ENCODE measurements at regions not wholly inside any gene's neighbourhood (a gene's known extent, or its start where the extent isn't known, plus 50 kb on each side); places are given as distances from the start of the nearest gene placed in this dataset.

DNA sequence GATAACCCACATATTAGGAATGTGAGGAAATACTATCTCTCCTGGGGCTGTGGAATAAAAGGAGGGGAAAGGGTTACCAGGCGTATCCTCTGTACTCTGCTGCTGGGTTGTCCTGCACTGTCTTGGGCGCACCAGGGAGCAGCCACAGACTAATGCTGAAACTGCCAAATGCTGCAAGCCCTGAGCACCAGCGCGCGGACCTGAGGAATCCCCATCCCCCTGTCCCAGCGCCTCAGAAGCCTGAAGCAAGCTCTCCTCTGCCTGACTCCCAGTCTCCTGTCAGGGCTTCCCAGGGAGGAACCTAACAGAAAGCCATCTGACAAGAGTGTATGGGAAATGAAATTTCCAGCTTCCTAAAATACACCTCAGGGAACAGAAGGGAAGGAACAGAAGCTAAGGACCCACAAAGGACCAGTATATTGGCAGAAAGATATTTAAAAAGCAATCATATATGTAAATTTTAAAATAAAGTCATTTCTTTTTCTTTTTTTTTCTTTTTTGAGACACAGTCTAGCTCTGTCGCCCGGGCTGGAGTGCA lies 158.3 kb upstream of the C2CD4B start (continued):
- TF ChIP-seq PRDM15 (CRISPR knock-in tag; IDR thresholded peaks at IDR 0.05) (no peak), IRF2 (CRISPR knock-in tag; IDR thresholded peaks at IDR 0.05; ENCODE audit: borderline replicate concordance, low read depth) (no peak), NR1H2 (CRISPR knock-in tag; IDR thresholded peaks at IDR 0.05) (no peak), ZNF121 (CRISPR knock-in tag; IDR thresholded peaks at IDR 0.05) (no peak), ZNF423 (CRISPR knock-in tag; IDR thresholded peaks at IDR 0.05) (no peak), ZNF396 (CRISPR knock-in tag; IDR thresholded peaks at IDR 0.05; ENCODE audit: borderline replicate concordance) (no peak), ZNF281 (CRISPR knock-in tag; IDR thresholded peaks at IDR 0.05) (no peak), MAX (CRISPR knock-in tag; IDR thresholded peaks at IDR 0.05) (no peak)
- TF ChIP-seq, protein P1, sequence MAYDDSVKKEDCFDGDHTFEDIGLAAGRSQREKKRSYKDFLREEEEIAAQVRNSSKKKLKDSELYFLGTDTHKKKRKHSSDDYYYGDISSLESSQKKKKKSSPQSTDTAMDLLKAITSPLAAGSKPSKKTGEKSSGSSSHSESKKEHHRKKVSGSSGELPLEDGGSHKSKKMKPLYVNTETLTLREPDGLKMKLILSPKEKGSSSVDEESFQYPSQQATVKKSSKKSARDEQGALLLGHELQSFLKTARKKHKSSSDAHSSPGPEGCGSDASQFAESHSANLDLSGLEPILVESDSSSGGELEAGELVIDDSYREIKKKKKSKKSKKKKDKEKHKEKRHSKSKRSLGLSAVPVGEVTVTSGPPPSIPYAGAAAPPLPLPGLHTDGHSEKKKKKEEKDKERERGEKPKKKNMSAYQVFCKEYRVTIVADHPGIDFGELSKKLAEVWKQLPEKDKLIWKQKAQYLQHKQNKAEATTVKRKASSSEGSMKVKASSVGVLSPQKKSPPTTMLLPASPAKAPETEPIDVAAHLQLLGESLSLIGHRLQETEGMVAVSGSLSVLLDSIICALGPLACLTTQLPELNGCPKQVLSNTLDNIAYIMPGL (CRISPR knock-in tag; IDR thresholded peaks at IDR 0.05), result no peak
- TF ChIP-seq, protein P2, sequence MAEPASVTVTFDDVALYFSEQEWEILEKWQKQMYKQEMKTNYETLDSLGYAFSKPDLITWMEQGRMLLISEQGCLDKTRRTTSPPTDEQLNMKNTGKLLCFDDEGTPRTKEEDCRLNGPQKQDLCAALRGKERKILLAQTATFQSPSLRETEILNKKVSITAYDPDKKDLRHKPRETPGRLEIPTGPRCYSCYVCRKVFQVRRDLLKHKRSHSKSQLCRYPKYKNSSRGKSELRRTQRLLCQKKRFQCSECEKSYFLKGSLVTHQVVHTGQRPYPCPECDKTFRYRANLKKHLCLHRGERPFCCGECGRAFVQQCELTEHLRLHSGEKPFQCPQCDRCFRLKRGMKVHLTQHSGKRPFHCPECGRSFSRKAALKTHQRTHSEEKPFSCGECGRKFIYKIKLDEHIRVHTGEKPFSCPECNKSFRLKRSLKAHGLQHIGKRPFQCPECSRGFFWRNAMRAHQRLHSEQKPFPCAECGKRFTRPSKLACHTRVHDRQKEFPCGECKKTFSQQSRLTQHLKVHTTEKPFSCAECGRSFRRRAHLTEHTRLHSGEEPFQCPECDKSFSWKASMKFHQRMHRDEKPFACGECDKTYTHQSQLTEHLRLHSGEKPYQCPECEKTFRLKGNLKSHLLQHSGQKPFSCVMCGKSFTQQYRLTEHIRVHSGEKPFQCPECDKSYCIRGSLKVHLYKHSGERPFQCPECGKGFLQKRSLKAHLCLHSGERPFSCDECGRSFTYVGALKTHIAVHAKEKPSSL (CRISPR knock-in tag; conservative IDR thresholded peaks at IDR 0.05), result no peak
- TF ChIP-seq, protein P3, sequence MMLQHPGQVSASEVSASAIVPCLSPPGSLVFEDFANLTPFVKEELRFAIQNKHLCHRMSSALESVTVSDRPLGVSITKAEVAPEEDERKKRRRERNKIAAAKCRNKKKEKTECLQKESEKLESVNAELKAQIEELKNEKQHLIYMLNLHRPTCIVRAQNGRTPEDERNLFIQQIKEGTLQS (CRISPR knock-in tag; conservative IDR thresholded peaks at IDR 0.05), result no peak
- TF ChIP-seq, protein P4, sequence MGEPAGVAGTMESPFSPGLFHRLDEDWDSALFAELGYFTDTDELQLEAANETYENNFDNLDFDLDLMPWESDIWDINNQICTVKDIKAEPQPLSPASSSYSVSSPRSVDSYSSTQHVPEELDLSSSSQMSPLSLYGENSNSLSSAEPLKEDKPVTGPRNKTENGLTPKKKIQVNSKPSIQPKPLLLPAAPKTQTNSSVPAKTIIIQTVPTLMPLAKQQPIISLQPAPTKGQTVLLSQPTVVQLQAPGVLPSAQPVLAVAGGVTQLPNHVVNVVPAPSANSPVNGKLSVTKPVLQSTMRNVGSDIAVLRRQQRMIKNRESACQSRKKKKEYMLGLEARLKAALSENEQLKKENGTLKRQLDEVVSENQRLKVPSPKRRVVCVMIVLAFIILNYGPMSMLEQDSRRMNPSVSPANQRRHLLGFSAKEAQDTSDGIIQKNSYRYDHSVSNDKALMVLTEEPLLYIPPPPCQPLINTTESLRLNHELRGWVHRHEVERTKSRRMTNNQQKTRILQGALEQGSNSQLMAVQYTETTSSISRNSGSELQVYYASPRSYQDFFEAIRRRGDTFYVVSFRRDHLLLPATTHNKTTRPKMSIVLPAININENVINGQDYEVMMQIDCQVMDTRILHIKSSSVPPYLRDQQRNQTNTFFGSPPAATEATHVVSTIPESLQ (CRISPR knock-in tag; IDR thresholded peaks at IDR 0.05), result no peak

- DNase-seq (ENCODE audit: low spot score) (no peak), ATAC-seq (no peak)
- H3K4me1 Mint-ChIP-seq, result peaks cover 9% of the 10 kb centered on the region
- H3K27me3 Mint-ChIP-seq (ENCODE audit: low read depth), result no peaks in the 10 kb centered on the region
- no peak overlapping the region for H3K27ac Mint-ChIP-seq
- TF ChIP-seq, protein P5, sequence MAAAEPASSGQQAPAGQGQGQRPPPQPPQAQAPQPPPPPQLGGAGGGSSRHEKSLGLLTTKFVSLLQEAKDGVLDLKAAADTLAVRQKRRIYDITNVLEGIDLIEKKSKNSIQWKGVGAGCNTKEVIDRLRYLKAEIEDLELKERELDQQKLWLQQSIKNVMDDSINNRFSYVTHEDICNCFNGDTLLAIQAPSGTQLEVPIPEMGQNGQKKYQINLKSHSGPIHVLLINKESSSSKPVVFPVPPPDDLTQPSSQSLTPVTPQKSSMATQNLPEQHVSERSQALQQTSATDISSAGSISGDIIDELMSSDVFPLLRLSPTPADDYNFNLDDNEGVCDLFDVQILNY (CRISPR knock-in tag; IDR thresholded peaks at IDR 0.05), result no peak
- TF ChIP-seq TP53 (CRISPR knock-in tag; IDR thresholded peaks at IDR 0.05) (no peak), GTF2I (CRISPR knock-in tag; conservative IDR thresholded peaks at IDR 0.05) (no peak), GABPB1 (CRISPR knock-in tag; IDR thresholded peaks at IDR 0.05) (no peak), ZMAT4 (CRISPR knock-in tag; IDR thresholded peaks at IDR 0.05) (no peak)
- ChIA-PET CTCF (no interaction called here), POLR2A (no interaction called here)
- H3K4me3 Mint-ChIP-seq, result no peak overlapping the region
- H3K36me3 Mint-ChIP-seq, result no peaks in the 10 kb centered on the region
- H3K9me3 Mint-ChIP-seq, result no peaks in the 10 kb centered on the region
These were observed 159.3 kb upstream of the C2CD4B start for GRCh38 chr15:62324382-62324781.
